GM18867 (cell line): ENCODE measurements at regions not wholly inside any gene's neighbourhood (a gene's known extent, or its start where the extent isn't known, plus 50 kb on each side); places are given as distances from the start of the nearest gene placed in this dataset.
"Not testable (repeated sequence)": the region's sequence is repeated elsewhere in the genome, so short reads cannot be mapped to it uniquely, and the experiment has no call there.

ENCODE experiments used
- ATAC-seq: cut with Tn5 transposase; IDR thresholded peaks from one replicate; pipeline ENCODE4 v1.9.1; 2021; ENCODE audit warnings: mild to moderate bottlenecking, moderate library complexity; ENCODE audit not compliant: unreplicated experiment

DNA sequence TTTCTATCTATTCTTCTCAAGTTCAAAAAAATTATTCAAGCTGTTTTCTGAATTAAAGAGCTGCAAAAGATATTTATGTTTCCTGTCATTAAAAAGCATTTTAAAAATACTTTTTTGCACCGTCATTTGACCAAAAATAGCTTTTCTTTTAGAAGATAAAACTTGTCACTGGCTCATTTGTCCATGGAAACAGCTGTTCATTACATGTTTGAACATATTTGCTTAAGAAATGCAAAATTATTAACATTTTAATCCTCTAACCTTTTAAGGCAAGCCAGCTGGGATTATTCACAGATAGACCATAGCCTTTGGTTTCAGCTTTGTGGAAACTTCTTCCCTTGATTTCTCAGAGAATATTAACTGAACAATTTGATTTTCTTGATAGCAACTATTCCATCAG lies 393.9 kb downstream of the TUSC1 start:
- no peak for ATAC-seq

DNA sequence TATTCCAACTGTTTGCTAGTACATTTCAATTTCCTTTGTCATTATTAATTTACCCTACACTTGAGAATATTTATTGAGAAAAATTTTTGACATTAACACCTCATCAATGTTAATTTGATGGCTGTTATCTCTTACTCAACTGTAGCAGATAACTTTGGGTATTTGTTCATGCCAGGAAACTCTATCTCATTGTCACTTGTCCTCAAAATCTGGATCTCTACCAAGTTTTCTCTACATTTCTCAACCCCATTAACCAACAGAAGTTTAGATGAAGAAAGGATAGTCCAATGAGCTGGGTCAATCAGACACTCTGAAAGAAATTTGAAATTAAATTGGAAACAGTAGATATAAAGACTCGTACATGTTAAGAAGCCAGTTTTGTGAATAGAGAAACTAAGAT lies 395.3 kb downstream of the TUSC1 start:
- no peak for ATAC-seq

DNA sequence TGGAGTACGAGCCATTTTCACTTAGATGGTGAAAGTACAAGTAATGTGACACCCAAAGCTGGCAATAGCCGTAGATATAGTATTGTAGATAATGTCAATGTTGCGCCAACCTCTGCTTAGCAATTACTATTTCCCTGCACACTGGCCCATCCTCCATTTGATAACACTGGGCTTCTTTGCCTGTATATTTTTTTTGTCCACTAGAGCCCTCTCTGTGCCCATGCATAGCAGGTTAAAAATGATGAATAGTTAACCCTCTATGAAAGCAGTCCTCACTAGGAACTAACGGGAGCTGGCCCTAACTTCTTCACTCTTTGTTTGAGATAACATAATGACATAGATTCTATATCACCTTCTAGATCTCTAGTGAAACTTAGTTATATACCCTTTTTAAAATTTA lies 416.8 kb downstream of the TUSC1 start:
- no peak for ATAC-seq

- ATAC-seq: no peak
Measured at GRCh38 chr9:25260046-25260445, 418.2 kb downstream of the TUSC1 start.

DNA sequence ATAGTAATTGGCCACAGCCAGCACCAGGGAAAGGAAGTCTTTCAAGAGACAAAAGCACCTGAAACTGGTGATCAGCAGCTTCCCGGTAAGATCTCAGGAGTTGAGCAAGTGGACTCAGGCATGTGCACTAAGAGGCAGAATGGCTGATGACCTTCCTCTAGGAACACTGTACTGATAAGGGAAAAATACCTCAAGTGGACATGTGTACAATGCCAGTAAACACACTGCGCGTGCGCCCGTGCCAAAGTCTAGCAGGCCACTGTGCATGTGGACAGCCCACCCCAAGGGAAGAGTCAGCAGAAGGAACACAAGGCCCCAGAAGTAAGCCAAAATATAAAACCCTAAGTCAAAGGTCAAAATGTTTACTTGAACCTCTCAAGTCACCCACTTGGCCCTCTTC lies 423.0 kb downstream of the TUSC1 start:
- ATAC-seq: no peak

DNA sequence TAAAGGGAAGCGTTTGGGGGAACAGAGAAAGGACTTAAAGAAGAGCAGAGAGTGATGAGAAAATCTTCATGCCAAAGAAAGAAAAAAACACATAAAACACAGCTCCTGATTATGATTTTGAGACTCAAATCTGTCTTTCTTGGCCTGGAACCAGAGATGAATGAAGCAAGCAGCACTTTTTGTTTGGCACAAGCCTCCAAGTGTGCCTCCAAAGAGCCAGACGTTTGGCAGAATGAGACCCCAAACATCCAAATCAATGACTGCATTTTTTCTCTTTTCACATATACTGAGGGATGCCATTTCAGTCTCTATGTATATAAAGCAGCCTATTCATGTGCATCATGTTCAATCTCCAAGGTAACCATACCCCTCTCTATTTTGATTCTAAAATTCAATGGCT lies 424.2 kb downstream of the TUSC1 start:
- no peak for ATAC-seq

DNA sequence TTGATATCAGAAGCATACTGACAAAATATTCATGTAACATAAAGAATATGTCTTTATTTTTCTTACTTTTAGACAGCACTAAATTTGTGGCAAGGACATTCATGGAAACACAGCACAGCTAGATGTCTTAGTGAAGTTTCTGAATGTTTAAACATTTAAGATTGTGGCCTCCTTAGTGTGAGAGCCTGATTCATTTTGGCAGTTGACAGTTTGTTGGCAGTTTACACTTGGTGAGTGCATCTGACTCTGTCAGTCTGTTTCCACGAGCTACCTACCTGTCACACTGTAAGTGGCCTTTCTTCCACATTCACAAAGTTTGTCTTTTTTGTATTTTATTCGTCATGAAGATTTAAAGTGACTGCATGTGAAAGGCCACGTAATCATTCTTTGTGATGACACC lies 436.8 kb downstream of the TUSC1 start:
- ATAC-seq: no peak

DNA sequence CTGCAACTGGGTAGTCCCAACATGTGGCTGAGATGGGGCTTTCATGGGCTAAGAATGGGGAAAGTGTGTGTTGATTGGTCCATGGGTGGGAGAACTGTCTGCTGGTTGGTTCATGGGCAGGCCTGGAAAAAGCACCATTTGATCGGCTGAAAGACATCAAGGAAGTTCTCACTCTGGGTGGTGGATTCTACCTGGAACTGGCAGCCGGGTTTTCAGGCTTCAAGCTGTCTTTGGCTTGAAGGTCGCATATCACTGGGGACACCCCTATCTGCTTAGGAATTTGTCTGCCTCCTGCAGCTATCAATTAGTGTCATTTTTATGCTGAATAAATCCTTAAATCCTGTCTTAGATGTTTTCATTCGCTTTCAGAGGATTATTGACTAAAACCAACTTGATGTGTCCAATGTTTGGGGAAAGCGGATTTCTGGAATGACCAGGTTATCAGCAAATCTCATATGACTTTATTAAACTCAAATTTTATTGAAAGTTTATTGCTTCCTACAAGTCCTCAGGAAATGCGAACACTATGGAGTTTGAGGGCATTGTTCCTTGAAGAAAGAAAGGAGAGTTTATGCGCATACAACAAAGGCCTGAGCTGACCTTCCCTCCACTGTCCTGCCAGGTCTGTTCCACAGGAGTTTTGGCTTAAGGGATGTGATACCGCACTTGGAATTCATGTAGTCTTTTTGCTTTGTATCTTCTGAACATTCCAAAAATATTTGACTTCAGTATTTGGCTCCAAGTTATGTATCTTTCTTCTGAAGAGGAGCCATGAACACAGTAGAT lies 451.1 kb downstream of the TUSC1 start:
- ATAC-seq: no peak

GRCh38 chr9:25225938-25226760 lies 452.1 kb downstream of the TUSC1 start:
- no peak for ATAC-seq

GRCh38 chr9:25224996-25225395 lies 453.2 kb downstream of the TUSC1 start:
- no peak for ATAC-seq

DNA sequence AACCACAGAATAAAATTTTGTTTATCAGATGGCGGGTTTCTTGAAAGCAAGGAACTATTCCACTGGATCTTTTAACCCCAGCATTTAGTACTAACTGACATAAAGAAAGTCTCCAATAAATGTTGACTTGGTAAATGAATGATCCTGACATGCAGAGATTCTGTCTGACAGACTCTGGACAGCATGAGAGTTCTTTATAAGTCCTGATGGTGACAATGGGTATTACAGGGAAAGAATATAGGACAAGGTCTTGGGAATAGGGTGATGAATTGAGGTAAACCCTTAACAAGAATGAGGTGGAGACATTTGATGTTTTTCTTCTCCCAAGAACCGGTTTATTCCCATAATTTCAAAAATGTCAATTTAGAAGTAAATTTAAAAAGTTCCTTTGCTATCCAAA lies 453.9 kb downstream of the TUSC1 start:
- ATAC-seq: no peak

DNA sequence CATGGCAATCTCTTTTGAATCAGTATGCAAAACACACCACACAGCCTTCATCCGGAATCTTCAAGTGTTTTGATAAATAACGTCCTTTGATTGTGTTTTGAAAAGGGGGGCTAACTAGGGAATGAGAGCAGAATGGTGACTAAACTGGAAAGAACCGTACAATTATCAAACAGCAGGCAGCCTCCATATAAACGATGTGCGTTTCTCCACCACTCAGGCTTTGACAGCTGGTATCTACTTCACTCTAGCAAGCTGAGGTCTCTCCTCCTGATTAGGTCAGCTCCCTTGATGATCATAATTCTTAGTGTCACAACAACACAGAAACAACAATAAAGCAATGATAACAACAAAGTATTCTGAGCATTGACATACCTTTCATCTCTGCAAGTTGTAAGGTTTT lies 465.9 kb downstream of the TUSC1 start:
- no peak for ATAC-seq

DNA sequence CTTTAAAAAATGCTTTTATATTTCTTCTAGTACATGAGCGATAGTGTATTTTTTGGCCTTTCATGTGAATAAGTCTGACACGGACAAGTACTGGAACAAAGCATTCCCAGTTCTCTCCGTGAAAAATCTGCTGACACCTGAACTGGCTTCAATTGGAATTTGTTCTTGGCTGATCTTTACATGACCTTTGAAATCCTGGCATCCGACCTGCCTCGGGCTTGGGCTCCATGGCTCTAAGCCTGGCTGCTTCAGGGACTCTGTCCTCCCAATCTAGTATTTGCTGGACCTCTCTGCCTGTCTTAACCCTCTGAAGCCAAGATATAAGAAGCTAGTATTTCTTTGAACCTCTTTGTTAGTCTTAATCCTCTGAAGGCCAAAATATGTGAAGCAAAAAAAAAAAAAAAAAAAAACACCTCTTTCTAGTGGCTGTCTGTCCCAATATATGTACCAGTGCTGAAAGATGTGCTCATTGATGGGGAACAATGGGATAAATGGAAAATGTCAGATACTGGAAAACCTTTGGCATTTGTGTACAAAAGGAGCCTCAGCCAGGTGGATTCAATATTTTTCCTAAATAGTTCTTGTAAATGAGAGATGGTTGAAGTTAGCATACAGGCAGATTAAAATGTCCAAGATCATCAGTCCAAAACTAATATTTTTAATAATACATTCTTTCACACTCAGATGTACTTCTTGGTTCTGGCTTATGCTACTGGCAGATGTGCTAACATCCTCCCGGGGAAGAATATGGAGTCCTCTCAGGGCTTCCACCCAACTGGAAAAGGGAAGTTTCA lies 470.6 kb downstream of the TUSC1 start:
- no peak for ATAC-seq

DNA sequence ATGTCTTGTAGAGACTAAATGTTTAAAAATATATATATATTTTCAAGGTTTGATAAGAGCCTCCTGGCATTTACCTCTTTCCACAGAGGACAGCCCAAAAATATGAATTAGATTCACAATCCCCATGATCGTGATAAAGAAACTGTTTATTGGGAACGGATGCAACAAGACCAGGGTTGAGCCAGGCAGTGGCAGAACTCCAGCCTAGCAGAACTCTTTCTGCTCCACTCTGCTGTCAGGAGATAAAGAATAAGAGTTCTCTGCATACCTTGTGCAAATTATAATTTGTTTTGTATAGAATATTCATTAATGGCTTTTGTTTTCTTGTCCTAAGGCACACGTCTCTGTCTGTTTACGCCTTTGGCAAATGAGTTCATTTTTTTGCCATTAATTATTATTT lies 472.2 kb downstream of the TUSC1 start:
- no peak for ATAC-seq

GRCh38 chr9:25205285-25205684 lies 473.0 kb downstream of the TUSC1 start:
- ATAC-seq: no peak

DNA sequence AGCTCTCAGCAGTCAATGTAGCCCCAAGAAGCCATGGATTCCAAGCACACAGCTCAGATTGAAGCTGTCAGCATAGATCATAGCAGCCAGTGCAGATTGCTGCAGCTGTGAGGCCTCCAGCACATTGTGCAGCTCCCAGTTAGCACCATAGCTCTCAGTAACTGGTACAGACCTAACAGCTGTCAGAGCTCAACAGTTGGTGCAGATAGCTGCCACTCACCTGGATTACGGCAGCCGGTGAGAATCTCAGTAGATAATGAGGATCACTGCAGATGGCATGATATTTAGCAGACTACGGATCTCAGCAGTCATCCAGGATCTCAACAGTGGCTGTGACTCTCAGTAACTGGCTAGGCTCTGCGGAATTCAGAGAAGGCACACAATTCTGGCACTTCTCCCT lies 500.4 kb downstream of the TUSC1 start:
- ATAC-seq: no peak

DNA sequence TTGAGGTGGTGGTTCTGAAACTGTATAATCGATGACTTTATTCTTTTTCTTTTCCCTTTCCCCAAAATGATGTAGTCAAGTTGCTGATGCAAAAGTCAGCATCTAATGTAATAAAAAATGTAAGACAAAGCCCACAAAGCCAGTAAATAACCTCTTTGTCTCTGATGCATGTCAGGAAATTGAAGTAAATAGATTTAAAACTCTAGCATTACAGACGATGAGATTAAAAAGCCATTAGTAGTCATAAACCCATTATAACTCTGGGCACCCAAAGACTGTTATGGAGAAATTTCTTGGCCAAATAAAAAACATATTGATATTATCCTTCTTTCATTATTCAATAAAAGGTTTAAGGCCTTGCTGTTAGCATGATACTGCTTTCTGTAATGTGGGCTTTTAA lies 548.7 kb downstream of the TUSC1 start:
- no peak for ATAC-seq

- no peak for ATAC-seq
Measured at GRCh38 chr9:25121811-25122210, 556.4 kb downstream of the TUSC1 start.

GRCh38 chr9:25119041-25119440 lies 559.2 kb downstream of the TUSC1 start:
- ATAC-seq: no peak

DNA sequence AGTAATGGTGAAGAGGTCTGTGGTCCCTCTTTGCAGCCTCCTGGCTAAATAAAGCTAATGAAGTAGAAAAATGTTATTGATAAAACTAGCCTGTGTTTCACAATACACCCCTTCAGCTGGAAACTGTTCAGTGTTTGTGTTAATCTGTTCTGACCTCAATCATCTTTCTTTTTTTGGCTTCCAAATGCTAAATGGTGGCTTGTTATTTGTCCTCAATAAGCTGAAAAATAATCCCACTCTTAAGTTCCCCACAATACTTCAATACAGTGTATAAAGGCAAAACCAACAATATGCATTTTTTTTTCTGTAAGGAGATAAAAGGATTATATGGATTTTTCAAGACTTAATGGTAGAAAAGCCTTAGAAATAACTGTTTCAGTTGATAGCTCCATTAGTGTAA lies 560.5 kb downstream of the TUSC1 start:
- ATAC-seq: no peak

DNA sequence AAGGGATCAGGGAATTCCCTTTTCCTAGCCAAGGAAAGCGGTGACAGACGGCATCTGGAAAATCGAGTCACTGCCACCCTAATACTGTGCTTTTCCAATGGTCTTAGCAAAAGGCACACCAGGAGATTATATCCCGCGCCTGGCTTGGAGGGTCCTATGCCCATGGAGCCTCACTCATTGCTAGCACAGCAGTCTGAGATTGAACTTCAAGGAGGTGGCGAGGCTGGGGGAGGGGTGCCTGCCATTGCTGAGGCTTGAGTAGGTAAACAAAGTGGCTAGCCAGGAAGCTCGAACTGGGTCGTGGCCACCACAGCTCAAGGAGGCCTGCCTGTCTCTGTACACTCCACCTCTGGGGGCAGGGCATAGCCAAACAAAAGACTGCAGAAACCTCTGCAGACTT lies 556.5 kb upstream of the IZUMO3 start:
- not testable (repeated sequence) for ATAC-seq

DNA sequence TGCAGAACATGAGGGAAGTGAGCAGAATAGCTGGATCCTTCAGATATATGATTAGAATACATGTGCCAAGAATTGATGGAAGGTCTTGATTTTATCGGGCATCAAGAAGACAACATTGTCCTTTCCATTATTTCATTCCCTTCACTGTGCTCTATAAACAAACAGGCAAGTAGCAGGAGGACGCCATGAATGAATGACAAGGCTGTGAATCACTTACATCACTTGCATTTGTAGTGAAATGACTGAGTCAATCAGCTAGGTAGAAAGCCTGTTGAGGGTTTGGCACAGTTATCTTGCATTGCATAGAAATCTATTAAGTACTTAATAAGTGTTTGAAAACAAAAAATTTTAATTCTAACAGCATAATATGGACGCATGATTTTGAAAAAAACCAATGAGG lies 548.8 kb upstream of the IZUMO3 start:
- ATAC-seq: no peak
